ENCODE measurements at regions not wholly inside any gene's neighbourhood (a gene's known extent, or its start where the extent isn't known, plus 50 kb on each side); places are given as distances from the start of the nearest gene placed in this dataset.

GRCh38 chr13:22108979-22109378 lies 438.1 kb downstream of the FGF9 start:
- TF ChIP-seq REST (IDR thresholded peaks at IDR 0.05; ENCODE audit: insufficient read depth in 1 of 2, low read depth in 2 of 2, low read length in 2 of 2) (no peak), SIN3A (IDR thresholded peaks at IDR 0.05; ENCODE audit: borderline replicate concordance, insufficient read depth, low read length) (no peak), TAF1 (IDR thresholded peaks at IDR 0.05; ENCODE audit: borderline replicate concordance, insufficient read depth, low read length) (no peak), POLR2AphosphoS5 (IDR thresholded peaks at IDR 0.05; ENCODE audit: low read depth, low read length) (no peak), FOXP2 (optimal IDR thresholded peaks at IDR 0.05; ENCODE audit: borderline replicate concordance, extremely low read depth, extremely low read length, insufficient read depth) (no peak)
